Chondrocyte (in vitro differentiated cells): ENCODE measurements at regions not wholly inside any gene's neighbourhood (a gene's known extent, or its start where the extent isn't known, plus 50 kb on each side); places are given as distances from the start of the nearest gene placed in this dataset.

Experiments used
- DNase-seq: peaks from one replicate; pipeline ENCODE4 v3.0.0; 2021; ENCODE audit warnings: mixed read lengths, low spot score
- H3K27ac Mint-ChIP-seq: one replicate; pipeline ENCODE4 v1.8.0; 2021; ENCODE audit warnings: mild to moderate bottlenecking, moderate library complexity, mixed read lengths; ENCODE audit not compliant: unreplicated experiment
- H3K27me3 Mint-ChIP-seq: 2 replicates; pipeline ENCODE4 v1.8.0; 2021; ENCODE audit warnings: low read depth, mixed read lengths
- H3K36me3 Mint-ChIP-seq: 2 replicates; pipeline ENCODE4 v1.8.0; 2021; ENCODE audit warnings: low read depth, mixed read lengths
- H3K4me1 Mint-ChIP-seq: 2 replicates; pipeline ENCODE4 v1.8.0; 2021; ENCODE audit warnings: low read depth, mild to moderate bottlenecking, mixed read lengths
- H3K4me3 Mint-ChIP-seq: one replicate; pipeline ENCODE4 v1.8.0; 2021; ENCODE audit warnings: mild to moderate bottlenecking, moderate library complexity, mixed read lengths; ENCODE audit not compliant: unreplicated experiment
- H3K9me3 Mint-ChIP-seq: 2 replicates; pipeline ENCODE4 v1.8.0; 2021; ENCODE audit warnings: low read depth, mixed read lengths
- TF ChIP-seq, protein P1 (sequence below): fragments of 200-600 bp; sonication (generic); IDR thresholded peaks from 2 replicates; pipeline ENCODE4 v1.5.0; 2021; ENCODE audit warnings: antibody characterized with exemption, mild to moderate bottlenecking, moderate library complexity

DNA sequence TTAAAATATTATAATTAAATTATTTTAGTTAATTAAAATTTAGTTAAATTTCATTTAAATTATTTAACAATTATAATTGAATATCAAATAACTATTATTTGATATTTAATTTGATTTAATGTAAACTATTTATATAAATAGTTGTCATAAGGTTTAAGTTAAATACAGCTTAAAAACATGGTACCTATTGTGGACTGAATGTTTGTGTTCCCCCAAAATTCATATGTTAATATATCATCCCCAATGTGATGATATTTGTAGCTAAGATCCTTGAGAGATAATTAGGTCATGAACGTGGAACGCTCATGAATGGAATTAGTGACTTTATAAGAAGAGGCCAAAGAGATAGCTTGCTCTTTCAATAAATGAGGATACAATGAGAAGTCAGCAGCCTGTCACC lies 505.7 kb upstream of the LRATD1 start:
- Mint-ChIP-seq H3K4me1 (no peaks in the 10 kb centered on the region), H3K27me3 (peaks cover 2% of the 10 kb centered on the region), H3K4me3 (no peak overlapping the region), H3K9me3 (peaks cover 5% of the 10 kb centered on the region), H3K36me3 (no peaks in the 10 kb centered on the region), H3K27ac (no peak overlapping the region)
- TF ChIP-seq, protein P1, sequence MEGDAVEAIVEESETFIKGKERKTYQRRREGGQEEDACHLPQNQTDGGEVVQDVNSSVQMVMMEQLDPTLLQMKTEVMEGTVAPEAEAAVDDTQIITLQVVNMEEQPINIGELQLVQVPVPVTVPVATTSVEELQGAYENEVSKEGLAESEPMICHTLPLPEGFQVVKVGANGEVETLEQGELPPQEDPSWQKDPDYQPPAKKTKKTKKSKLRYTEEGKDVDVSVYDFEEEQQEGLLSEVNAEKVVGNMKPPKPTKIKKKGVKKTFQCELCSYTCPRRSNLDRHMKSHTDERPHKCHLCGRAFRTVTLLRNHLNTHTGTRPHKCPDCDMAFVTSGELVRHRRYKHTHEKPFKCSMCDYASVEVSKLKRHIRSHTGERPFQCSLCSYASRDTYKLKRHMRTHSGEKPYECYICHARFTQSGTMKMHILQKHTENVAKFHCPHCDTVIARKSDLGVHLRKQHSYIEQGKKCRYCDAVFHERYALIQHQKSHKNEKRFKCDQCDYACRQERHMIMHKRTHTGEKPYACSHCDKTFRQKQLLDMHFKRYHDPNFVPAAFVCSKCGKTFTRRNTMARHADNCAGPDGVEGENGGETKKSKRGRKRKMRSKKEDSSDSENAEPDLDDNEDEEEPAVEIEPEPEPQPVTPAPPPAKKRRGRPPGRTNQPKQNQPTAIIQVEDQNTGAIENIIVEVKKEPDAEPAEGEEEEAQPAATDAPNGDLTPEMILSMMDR: no peak
- DNase-seq: no peak

DNA sequence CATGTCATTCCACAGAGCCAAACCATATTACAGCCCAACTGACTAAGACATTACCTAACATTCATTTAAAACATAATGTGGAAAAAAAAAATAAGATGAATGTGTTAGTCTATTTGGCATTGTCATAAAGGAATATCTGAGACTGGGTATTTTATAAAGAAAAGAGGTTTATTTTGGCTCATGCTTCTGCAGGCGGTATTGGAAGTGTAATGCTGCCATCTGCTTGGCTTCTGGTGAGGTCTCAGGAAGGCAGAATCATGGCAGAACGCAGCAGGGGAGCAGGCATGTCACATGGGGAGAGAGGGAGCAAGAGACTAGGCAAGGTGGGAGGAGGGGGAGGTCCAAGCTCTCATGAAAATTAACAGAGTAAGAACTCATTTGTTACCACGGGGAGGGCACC lies 504.8 kb upstream of the LRATD1 start:
- Mint-ChIP-seq H3K4me3 (no peak overlapping the region), H3K36me3 (no peaks in the 10 kb centered on the region), H3K27ac (no peak overlapping the region), H3K27me3 (peaks cover 2% of the 10 kb centered on the region), H3K4me1 (no peaks in the 10 kb centered on the region), H3K9me3 (peaks cover 5% of the 10 kb centered on the region)
- TF ChIP-seq, protein P1: no peak
- DNase-seq: no peak

DNA sequence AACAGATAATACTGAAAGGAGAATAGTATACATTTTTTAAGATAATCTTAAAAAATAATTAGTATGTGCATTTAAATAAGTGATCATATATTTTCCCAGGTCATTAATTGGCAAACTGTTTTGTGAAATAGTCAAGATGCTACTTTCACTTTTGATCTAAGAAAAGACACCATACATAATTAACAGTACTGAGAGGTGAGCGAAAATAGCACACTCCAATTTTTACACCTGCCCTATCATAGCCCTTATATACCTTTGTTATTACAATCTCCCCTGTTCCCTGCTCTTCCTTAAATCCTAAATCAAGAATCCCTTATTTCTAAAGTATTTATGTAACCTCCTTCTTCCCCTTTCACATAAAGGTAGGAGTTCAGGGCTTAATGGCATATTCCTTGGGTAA lies 500.1 kb upstream of the LRATD1 start:
- TF ChIP-seq, protein P1: no peak
- H3K27ac Mint-ChIP-seq: no peak overlapping the region
- peaks cover under 1% of the 10 kb centered on the region for H3K27me3 Mint-ChIP-seq
- H3K9me3 Mint-ChIP-seq: peaks cover under 1% of the 10 kb centered on the region
- H3K4me3 Mint-ChIP-seq: no peak overlapping the region
- H3K36me3 Mint-ChIP-seq: no peaks in the 10 kb centered on the region
- no peaks in the 10 kb centered on the region for H3K4me1 Mint-ChIP-seq
- no peak for DNase-seq

DNA sequence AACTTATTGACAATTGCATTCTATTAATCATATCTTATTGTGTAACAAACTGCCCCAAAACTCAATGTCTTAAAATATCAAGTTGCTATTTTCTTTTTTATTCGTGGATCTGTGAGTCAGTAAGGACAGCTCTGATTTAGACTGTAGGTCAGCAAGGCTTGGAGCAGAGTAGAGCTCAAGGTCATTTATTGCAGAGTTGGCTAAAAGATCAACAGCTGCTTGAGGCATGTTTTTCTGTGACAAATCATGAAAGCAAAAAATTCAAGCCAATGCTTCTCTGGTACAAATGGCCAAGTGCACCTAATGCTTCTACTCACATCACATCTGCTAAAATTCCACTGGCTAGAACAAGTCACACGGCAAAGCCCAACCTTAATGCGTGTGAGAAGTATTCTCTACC lies 497.7 kb upstream of the LRATD1 start:
- Mint-ChIP-seq H3K4me1 (no peaks in the 10 kb centered on the region), H3K4me3 (no peak overlapping the region), H3K9me3 (no peaks in the 10 kb centered on the region), H3K27ac (no peak overlapping the region), H3K27me3 (no peaks in the 10 kb centered on the region), H3K36me3 (no peaks in the 10 kb centered on the region)
- TF ChIP-seq, protein P1: no peak
- DNase-seq: no peak

DNA sequence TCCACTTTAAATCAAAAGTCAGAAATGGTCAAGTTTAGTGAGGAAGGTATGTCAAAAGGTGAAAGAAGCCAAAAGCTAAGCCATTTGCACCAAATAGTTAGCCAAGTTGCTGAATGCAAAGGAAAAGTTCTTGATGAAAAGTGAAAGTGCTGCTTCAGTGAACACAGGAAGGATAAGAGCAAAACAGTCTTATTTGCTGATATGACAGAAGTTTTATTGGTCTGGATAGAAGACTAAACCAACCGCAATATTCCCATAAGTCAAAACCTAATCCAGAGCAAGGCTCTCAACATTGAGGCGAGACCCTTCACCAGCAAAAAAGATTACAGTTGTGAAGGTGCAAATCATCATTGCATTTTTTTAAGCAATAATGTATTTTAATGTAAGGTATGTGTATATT lies 496.5 kb upstream of the LRATD1 start:
- TF ChIP-seq, protein P1: no peak
- Mint-ChIP-seq H3K4me3 (no peak overlapping the region), H3K9me3 (no peaks in the 10 kb centered on the region), H3K27ac (no peak overlapping the region), H3K27me3 (peaks cover 2% of the 10 kb centered on the region), H3K36me3 (no peaks in the 10 kb centered on the region), H3K4me1 (no peaks in the 10 kb centered on the region)
- no peak for DNase-seq
